Middle frontal gyrus (tissue), 1 donor: ENCODE measurements at regions not wholly inside any gene's neighbourhood (a gene's known extent, or its start where the extent isn't known, plus 50 kb on each side); places are given as distances from the start of the nearest gene placed in this dataset.

Experiments used
- DNase-seq: peaks from one replicate; pipeline ENCODE4 v3.0.0-alpha.2; 2015; ENCODE audit warnings: low spot score; ENCODE audit errors: extremely low spot score

DNA sequence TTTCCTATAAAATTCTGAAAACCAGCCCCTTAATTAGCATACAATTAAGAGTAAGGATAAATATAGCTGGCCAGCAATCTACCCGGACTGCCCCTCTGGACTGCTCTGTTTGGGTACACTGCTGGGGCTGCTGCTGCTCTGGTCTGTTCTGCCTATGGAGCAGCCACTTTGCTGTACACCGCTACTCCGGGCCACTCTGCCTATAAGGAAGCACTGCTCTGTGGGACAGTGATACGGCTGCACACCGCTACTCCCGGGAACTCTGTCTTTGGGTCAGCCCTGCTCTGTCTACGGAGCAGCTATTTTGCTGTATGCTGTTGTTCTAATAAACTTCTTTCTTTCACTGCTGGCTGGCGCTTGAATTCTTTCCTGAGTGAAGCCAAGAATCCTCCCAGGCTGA lies 316.5 kb upstream of the PLSCR5 start:
- DNase-seq = no peak

DNA sequence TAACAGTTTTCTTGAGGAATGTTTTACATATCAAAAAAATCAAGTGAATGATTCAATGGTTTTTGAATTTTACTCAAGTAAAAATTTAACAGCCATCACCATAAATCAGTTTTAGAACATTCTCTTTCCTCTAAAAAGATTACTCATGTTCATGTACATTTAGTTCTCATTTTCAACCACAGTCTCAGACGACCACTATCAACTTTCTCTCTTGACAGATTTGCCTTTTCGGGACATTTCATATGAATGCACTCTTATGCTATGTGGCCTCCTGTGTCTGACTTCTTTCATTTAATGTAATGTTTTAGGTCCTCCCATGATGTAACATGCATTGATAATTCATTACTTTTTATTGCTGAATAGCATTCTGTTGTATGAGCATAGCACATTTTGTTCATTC lies 309.3 kb upstream of the PLSCR5 start:
- DNase-seq = no peak

DNA sequence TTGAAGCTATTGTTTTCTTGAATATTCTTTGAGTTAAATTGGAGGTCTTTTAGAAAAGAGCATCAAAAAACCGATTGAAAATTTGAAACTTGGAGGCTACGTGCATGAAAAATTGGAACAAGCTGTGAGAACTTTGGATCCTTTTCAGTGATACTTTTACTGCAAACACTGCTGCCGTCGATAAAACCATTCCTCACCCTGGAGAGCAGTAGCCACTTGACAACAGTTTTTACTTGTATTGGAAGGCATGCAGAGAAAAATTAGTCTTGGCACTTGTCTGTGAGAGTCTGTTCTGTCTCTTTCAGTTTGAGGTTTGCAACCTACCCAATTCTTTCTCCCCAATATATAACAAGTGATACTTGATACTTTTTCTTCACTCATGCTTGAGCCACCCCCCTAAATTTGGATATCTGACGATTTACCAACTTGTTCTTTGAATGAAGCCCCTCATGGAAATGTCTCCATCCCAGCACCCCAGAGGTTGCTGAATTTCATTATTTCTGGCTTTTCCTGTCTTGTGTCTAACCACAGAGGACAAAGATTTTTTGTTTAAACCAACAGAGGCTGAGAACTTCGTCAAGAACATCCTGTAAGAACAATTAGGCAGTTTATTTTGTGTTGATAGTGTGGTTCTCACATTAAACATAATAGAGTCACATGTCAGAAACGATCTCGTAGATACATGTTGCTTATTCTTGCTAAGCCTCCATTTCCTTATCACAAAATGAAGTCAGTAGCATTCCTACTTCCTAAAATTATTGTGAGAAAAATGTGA lies 307.3 kb upstream of the PLSCR5 start:
- DNase-seq = no peak

- no peak for DNase-seq
Measured at GRCh38 chr3:146903927-146904326, 298.8 kb upstream of the PLSCR5 start.

- no peak for DNase-seq
Measured at GRCh38 chr3:146899171-146899570, 294.0 kb upstream of the PLSCR5 start.

GRCh38 chr3:146896711-146897110 lies 291.6 kb upstream of the PLSCR5 start:
- DNase-seq = no peak

DNA sequence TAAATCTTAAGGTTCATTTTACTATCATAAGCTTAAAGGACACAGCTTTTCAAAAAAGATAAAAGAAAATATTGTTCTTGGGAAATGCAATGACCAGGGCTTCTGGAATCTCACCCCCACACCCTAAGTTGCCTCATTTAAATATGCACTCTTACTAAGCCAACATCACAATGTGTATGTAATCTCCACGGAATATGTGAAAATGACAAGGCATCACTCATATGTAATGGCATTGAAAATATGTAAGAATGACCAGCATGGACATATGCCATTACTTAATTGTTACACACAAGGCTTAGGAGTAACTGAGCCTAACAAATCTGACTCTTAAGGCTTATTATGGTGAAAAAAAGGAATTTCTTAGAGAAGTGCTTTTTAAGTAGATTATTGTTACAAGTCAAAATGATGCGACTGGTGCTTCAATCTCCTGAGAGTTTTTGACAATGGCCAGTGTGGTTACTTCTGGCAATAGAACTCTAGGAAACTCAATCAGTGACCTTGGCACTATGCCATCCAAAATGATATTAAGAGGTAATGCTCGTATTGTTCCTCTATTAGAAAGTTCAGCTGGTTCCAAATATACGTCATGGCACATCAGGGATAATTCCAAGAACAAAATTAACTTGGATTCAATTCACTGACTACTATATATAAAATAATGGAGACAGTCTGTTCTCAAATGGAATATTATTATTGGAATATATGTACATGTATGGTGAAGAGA lies 290.0 kb upstream of the PLSCR5 start:
- DNase-seq = no peak

- DNase-seq = no peak
Measured at GRCh38 chr3:146894406-146894805, 289.3 kb upstream of the PLSCR5 start.

GRCh38 chr3:146892041-146892440 lies 286.9 kb upstream of the PLSCR5 start:
- DNase-seq = no peak

DNA sequence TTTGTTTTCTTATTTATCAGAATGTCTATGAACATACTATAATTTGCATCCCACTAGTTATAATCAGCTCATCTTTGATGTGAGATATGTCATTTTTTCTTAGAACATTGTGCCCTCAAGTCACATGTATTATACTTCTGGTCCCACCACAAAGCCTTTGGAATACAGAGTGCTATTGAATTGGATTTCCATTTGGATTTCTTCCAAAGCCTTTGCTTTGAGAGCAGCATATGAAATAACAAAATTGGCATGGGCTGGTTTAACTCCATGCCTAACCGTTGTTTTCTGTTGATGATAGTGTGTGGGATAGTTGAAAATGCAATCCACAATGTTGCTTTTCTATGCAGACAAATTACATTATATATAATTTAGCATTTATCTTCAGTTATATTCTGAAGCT lies 284.5 kb upstream of the PLSCR5 start:
- DNase-seq = no peak

- DNase-seq = no peak
Measured at GRCh38 chr3:146888176-146888575, 283.0 kb upstream of the PLSCR5 start.

GRCh38 chr3:146884721-146885120 lies 279.6 kb upstream of the PLSCR5 start:
- no peak for DNase-seq

DNA sequence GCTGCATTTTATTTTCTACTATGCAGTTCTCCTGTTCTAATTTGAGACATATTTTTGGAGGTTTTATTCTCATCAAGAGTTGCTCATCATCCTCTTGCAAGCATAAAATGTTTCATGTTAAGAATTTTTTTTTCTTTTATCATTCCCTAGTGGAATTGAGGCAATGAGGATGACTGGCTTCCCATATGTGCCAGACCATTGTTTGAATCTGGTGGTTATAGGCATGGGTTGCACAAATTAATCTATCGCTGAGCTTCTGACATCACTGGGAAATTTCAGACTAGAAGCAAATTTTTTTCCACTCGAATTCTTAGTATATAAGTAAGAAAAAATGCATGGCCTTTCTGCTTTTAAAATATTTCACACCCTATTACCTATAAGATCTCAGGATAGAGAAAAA lies 279.1 kb upstream of the PLSCR5 start:
- no peak for DNase-seq

- no peak for DNase-seq
Measured at GRCh38 chr3:146883288-146883687, 278.1 kb upstream of the PLSCR5 start.

GRCh38 chr3:146881966-146882760 lies 277.0 kb upstream of the PLSCR5 start:
- DNase-seq = no peak

DNA sequence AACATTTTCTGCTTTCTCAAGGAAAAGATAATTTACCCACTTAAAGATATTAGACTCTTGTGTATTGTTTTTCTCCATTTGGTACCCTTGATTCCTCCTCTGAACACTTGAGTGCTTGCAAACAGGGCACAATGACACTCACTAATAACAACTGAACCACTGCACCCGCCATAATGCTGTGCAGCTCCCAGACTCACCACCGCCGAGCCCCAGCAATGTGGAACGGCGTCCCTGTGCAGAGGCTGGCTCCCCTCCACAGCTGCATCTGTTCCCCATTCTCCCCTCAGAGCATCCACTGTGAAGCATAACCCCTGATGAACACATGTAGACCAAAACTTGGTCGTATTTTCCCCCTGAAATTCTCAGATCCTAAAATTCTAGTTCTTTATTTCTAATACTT lies 276.2 kb upstream of the PLSCR5 start:
- DNase-seq = no peak

- no peak for DNase-seq
Measured at GRCh38 chr3:146873748-146874147, 268.6 kb upstream of the PLSCR5 start.

- no peak for DNase-seq
Measured at GRCh38 chr3:146865175-146865755, 260.1 kb upstream of the PLSCR5 start.

- no peak for DNase-seq
Measured at GRCh38 chr3:146861262-146861661, 256.1 kb upstream of the PLSCR5 start.

- DNase-seq = no peak
Measured at GRCh38 chr3:146854523-146854922, 249.4 kb upstream of the PLSCR5 start.

DNA sequence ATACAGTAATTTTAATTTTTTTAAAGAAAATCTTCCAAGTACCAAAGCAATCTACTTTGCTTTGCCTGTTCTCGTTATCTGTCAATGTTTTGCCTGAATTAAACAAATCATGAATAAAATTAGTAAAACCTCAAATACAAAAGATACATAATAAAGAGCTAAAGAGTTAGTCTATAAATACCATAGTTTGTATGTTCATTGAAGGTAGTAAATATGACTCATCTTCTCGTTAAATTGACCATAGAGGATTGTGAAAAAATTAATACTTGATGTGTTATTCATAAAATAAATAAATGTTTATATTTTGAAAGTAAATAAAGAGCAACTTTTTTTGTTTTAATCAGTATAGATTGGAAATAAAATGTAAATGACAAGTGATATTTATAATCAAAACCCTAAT lies 246.5 kb upstream of the PLSCR5 start:
- DNase-seq = no peak

GRCh38 chr3:146845361-146845760 lies 240.2 kb upstream of the PLSCR5 start:
- DNase-seq = no peak
